ENCODE measurements at regions not wholly inside any gene's neighbourhood (a gene's known extent, or its start where the extent isn't known, plus 50 kb on each side); places are given as distances from the start of the nearest gene placed in this dataset.

DNA sequence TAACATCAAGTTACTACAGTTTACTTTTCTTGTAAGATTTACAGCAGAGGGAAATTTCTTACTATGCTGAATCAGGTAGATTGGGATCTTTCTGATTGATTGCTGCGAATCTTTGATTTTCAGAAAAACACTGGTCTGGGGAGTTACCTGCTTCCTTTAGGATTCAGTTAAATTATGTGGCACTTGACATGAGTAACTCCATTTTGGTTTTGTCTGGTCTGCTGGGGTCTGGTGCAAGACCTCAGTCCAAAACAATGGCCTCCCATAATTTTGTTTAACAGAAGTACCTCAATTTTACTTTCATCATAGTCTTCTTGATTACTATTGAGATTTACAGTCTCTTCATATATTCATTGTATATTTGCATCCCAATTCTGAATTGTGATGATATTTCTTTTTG, 775.5 kb downstream of the TRIB2 start:
- Histone ChIP-seq H3K9me3 (ENCODE audit: severe bottlenecking) (no peaks in the 10 kb centered on the region), H3K27me3 (ENCODE audit: insufficient read depth, low read depth, severe bottlenecking) (no peaks in the 10 kb centered on the region), H3K4me3 (ENCODE audit: low read depth, low read length) (no peak overlapping the region), H3K36me3 (no peaks in the 10 kb centered on the region), H3K27ac (no peak overlapping the region)
- no peak for DNase-seq
- no peak for TF ChIP-seq CTCF (IDR thresholded peaks at IDR 0.05; ENCODE audit: low read depth, low read length)

DNA sequence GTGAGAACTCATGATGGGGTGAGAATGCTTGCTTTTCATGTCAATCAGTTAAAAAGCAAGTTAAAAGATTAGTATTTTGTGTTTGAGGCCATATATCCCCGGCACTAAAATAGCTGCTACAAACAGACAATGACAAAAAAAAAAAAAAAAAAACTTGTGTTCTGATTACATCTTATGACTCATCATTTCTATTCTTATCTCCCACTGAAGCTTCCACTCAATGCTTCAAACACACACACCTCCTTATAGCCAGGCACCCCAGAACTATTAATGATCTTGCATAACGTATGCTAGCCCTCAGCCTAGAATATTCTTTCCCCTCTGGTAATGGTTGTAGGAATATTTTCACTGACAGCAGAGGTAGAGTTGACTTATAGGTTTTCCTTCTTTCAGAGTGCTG, 778.3 kb downstream of the TRIB2 start:
- Histone ChIP-seq H3K4me3 (ENCODE audit: low read depth, low read length) (no peak overlapping the region), H3K9me3 (ENCODE audit: severe bottlenecking) (no peaks in the 10 kb centered on the region), H3K27me3 (ENCODE audit: insufficient read depth, low read depth, severe bottlenecking) (no peaks in the 10 kb centered on the region), H3K27ac (no peak overlapping the region), H3K36me3 (no peaks in the 10 kb centered on the region)
- no peak for DNase-seq
- no peak for TF ChIP-seq CTCF (IDR thresholded peaks at IDR 0.05; ENCODE audit: low read depth, low read length)

DNA sequence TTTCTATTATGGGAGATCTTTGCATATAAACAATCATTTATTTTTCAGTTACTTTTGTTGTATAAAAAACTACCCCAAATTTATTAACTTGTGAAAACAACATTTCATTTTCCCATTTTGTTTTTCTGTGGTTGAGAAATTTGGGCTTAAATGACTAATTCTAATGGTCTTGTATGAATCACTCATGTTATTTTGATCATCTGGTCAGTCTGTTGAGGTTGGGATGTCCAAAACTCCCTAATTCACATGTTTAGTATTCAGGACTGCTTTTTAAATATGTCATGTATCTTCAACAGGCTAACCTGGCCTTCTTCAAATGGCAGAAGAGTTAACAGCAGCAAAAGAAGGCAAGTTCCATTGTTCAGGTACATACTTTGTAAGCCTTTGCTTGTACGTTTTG, 788.1 kb downstream of the TRIB2 start:
- H3K36me3 ChIP-seq, result no peaks in the 10 kb centered on the region
- DNase-seq, result no peak
- H3K27ac ChIP-seq, result no peak overlapping the region
- H3K9me3 ChIP-seq (ENCODE audit: severe bottlenecking), result no peaks in the 10 kb centered on the region
- H3K27me3 ChIP-seq (ENCODE audit: insufficient read depth, low read depth, severe bottlenecking), result no peaks in the 10 kb centered on the region
- TF ChIP-seq CTCF (IDR thresholded peaks at IDR 0.05; ENCODE audit: low read depth, low read length), result no peak
- no peak overlapping the region for H3K4me3 ChIP-seq (ENCODE audit: low read depth, low read length)

- Histone ChIP-seq H3K27ac (no peak overlapping the region), H3K36me3 (no peaks in the 10 kb centered on the region), H3K27me3 (ENCODE audit: insufficient read depth, low read depth, severe bottlenecking) (no peaks in the 10 kb centered on the region), H3K4me3 (ENCODE audit: low read depth, low read length) (no peak overlapping the region), H3K9me3 (ENCODE audit: severe bottlenecking) (no peaks in the 10 kb centered on the region)
- no peak for DNase-seq
- no peak for TF ChIP-seq CTCF (IDR thresholded peaks at IDR 0.05; ENCODE audit: low read depth, low read length)
These were observed 791.9 kb downstream of the TRIB2 start for GRCh38 chr2:13508671-13509070.

DNA sequence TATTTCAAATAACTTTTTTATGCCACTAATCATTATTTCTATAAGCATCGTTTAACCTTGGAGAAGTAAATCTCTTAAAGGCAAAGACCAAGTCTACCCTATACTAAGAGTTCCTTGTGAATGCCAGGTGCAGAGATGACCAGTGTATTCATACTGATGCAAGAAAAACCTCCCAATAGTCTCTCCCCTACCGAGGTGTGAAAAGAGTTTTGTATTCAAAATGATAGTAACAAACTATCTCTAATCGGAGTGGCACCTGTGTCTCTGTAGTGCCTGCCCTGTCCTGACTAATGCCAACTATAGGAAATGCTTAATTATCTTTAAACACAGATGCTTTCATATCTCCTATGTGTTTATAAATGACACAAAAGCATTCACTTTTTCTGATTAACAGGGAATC, 798.5 kb downstream of the TRIB2 start:
- no peak for DNase-seq
- H3K9me3 ChIP-seq (ENCODE audit: severe bottlenecking), result no peaks in the 10 kb centered on the region
- no peaks in the 10 kb centered on the region for H3K36me3 ChIP-seq
- no peak overlapping the region for H3K27ac ChIP-seq
- H3K4me3 ChIP-seq (ENCODE audit: low read depth, low read length), result no peak overlapping the region
- no peak for TF ChIP-seq CTCF (IDR thresholded peaks at IDR 0.05; ENCODE audit: low read depth, low read length)
- no peaks in the 10 kb centered on the region for H3K27me3 ChIP-seq (ENCODE audit: insufficient read depth, low read depth, severe bottlenecking)

DNA sequence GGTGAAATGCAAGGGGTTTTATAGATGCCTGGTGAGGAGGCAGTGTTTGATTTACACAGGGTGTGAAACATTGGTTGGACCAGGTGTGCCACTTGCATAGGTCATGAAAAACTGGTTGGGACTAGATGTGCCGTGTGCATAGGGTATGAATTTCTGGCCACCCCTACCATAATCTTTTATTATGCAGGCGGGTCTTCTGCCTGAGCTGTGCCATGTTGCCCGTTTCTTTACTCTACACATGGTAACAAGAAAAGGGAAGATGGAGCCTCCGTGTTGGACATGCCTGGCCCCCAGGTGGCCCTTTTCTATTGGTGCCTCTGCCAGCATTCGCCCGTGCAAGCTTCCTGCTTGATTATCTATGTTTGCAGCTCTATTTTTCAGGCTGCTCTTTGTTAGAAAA, 805.4 kb downstream of the TRIB2 start:
- Histone ChIP-seq H3K27me3 (ENCODE audit: insufficient read depth, low read depth, severe bottlenecking) (no peaks in the 10 kb centered on the region), H3K4me3 (ENCODE audit: low read depth, low read length) (no peak overlapping the region), H3K36me3 (no peaks in the 10 kb centered on the region), H3K27ac (no peak overlapping the region), H3K9me3 (ENCODE audit: severe bottlenecking) (no peaks in the 10 kb centered on the region)
- DNase-seq, result no peak
- no peak for TF ChIP-seq CTCF (IDR thresholded peaks at IDR 0.05; ENCODE audit: low read depth, low read length)
